ENCODE measurements at regions not wholly inside any gene's neighbourhood (a gene's known extent, or its start where the extent isn't known, plus 50 kb on each side); places are given as distances from the start of the nearest gene placed in this dataset.

- TF ChIP-seq EP300 (IDR thresholded peaks at IDR 0.05), result no peak
- ATAC-seq (ENCODE audit: low FRiP score in 2 of 2) (no peak), DNase-seq (no peak)
- WGBS, 2 donors, result 96 to 97% methylated on average over 1 of the region's 1 CpG
- Histone ChIP-seq H3K4me1 (no peaks in the 10 kb centered on the region), H3K9me3 (no peaks in the 10 kb centered on the region), H3K36me3 (no peaks in the 10 kb centered on the region), H3K27ac (no peak overlapping the region), H3K27me3 (no peaks in the 10 kb centered on the region), H3K4me3 (no peak overlapping the region)
Observed at GRCh38 chr9:80305136-80305535, 733.4 kb downstream of the TLE4 start.

GRCh38 chr9:80294955-80295354 is 723.2 kb downstream of the TLE4 start:
- Histone ChIP-seq H3K27ac (no peak overlapping the region), H3K4me1 (no peaks in the 10 kb centered on the region), H3K9me3 (no peaks in the 10 kb centered on the region), H3K4me3 (no peak overlapping the region), H3K27me3 (no peaks in the 10 kb centered on the region), H3K36me3 (no peaks in the 10 kb centered on the region)
- DNase-seq (no peak), ATAC-seq (ENCODE audit: low FRiP score in 2 of 2) (no peak)
- 97 to 100% methylated on average over 1 of the region's 1 CpG for WGBS, 2 donors
- TF ChIP-seq EP300 (IDR thresholded peaks at IDR 0.05), result no peak
- TF ChIP-seq POLR2A (IDR thresholded peaks at IDR 0.05), result no peak
- TF ChIP-seq CTCF (IDR thresholded peaks at IDR 0.05), result no peak
- TF ChIP-seq POLR2AphosphoS5 (IDR thresholded peaks at IDR 0.05), result no peak

- H3K9me3 ChIP-seq, result no peaks in the 10 kb centered on the region
- no peak overlapping the region for H3K4me3 ChIP-seq
- 60 to 86% methylated on average over 1 of the region's 1 CpG for WGBS, 2 donors
- H3K36me3 ChIP-seq, result no peaks in the 10 kb centered on the region
- DNase-seq (no peak), ATAC-seq (ENCODE audit: low FRiP score in 2 of 2) (no peak)
- H3K4me1 ChIP-seq, result no peaks in the 10 kb centered on the region
- H3K27me3 ChIP-seq, result no peaks in the 10 kb centered on the region
- TF ChIP-seq POLR2A (IDR thresholded peaks at IDR 0.05) (no peak), CTCF (IDR thresholded peaks at IDR 0.05) (no peak), EP300 (IDR thresholded peaks at IDR 0.05) (no peak), POLR2AphosphoS5 (IDR thresholded peaks at IDR 0.05) (no peak)
- H3K27ac ChIP-seq, result no peak overlapping the region
Observed at GRCh38 chr9:80294318-80294717, 722.6 kb downstream of the TLE4 start.

- ATAC-seq (ENCODE audit: low FRiP score in 2 of 2), result no peak
- 63 to 78% methylated on average over 2 of the region's 2 CpGs for WGBS, 2 donors
- no peaks in the 10 kb centered on the region for H3K4me1 ChIP-seq
Observed at GRCh38 chr9:80292231-80292630, 720.5 kb downstream of the TLE4 start.

GRCh38 chr9:80285326-80285725 is 713.6 kb downstream of the TLE4 start:
- DNase-seq (no peak), ATAC-seq (ENCODE audit: low FRiP score in 2 of 2) (no peak)
- no peaks in the 10 kb centered on the region for H3K27me3 ChIP-seq
- TF ChIP-seq EP300 (IDR thresholded peaks at IDR 0.05), result no peak
- no peak for TF ChIP-seq CTCF (IDR thresholded peaks at IDR 0.05)
- TF ChIP-seq POLR2AphosphoS5 (IDR thresholded peaks at IDR 0.05), result no peak
- no peak for TF ChIP-seq POLR2A (IDR thresholded peaks at IDR 0.05)
- no peak overlapping the region for H3K4me3 ChIP-seq
- 51 to 53% methylated on average over 2 of the region's 2 CpGs for WGBS, 2 donors
- H3K4me1 ChIP-seq, result no peaks in the 10 kb centered on the region
- no peaks in the 10 kb centered on the region for H3K36me3 ChIP-seq
- H3K27ac ChIP-seq, result no peak overlapping the region
- no peaks in the 10 kb centered on the region for H3K9me3 ChIP-seq

More at GRCh38 chr9:80292231-80292630, 720.5 kb downstream of the TLE4 start:
- no peaks in the 10 kb centered on the region for H3K36me3 ChIP-seq
- H3K27me3 ChIP-seq, result no peaks in the 10 kb centered on the region
- no peak overlapping the region for H3K27ac ChIP-seq
- no peak for TF ChIP-seq EP300 (IDR thresholded peaks at IDR 0.05)
- TF ChIP-seq POLR2AphosphoS5 (IDR thresholded peaks at IDR 0.05), result no peak
- TF ChIP-seq POLR2A (IDR thresholded peaks at IDR 0.05), result no peak
- no peak for TF ChIP-seq CTCF (IDR thresholded peaks at IDR 0.05)
- DNase-seq, result no peak
- no peaks in the 10 kb centered on the region for H3K9me3 ChIP-seq
- H3K4me3 ChIP-seq, result no peak overlapping the region

Measured in upper lobe of left lung (tissue), 6 donors.